ENCODE measurements at regions not wholly inside any gene's neighbourhood (a gene's known extent, or its start where the extent isn't known, plus 50 kb on each side); places are given as distances from the start of the nearest gene placed in this dataset.

DNA sequence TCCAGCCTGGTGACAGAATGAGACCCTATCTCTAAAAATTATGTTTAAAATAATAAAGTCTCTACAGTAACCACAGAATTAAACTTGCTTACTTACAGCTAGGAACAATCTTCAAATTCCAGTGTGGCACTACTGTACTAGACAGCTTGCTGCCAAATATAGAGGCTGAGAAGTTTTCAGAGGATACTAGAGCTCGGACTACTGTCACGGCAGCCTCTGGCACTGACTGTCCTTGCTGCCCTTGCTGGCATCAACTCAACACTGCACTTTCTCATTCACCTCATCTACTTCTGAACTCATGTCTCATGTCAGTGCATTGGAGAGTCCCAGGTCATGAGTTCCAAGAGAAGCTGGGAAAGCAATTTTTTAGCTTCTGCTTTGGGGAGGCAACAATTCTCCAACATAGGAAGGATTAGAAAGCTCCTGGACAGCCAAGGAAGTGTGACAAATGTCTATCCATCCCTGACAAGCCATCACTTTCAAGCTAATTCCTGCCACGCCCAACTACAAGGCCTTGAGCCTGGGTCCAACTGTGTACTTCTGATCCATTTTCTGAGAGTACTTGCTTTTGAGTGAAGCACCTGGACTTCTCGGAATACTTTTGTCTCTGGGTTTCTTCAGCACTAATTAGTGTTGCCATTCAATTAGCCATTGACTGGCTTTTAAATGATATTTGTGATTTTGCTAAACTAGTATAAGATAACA is 98.6 kb upstream of the NR3C2 start:
- H3K18ac ChIP-seq (ENCODE audit: extremely low read depth, low read length) = no peak overlapping the region
- H3K27me3 ChIP-seq (replicated peaks in 1 of 4; ENCODE audit: control insufficient read depth in 3 of 4, extremely low read depth in 1 of 4, insufficient read depth in 3 of 4, low read length in 3 of 4) = peaks cover 0 to 1% (median 0%) of the 10 kb centered on the region in 4 experiments; a peak in 1 of 7 replicates
- no peaks in the 10 kb centered on the region; a peak in 1 of 7 replicates for H3K4me1 ChIP-seq (replicated peaks in 1 of 4; ENCODE audit: control insufficient read depth in 3 of 4, insufficient read depth in 4 of 4, low read length in 3 of 4)
- no peak overlapping the region for H2AK5ac ChIP-seq (ENCODE audit: low read depth, low read length)
- H3K79me2 ChIP-seq (ENCODE audit: control insufficient read depth in 1 of 2, insufficient read depth in 2 of 2, low read length in 2 of 2) = no peaks in the 10 kb centered on the region
- H3K56ac ChIP-seq (replicated peaks; ENCODE audit: insufficient read length, low read depth, low read length) = no peak overlapping the region
- H2BK5ac ChIP-seq (ENCODE audit: low read depth, low read length) = no peak overlapping the region
- WGBS, 2 experiments (ENCODE audit: extremely low coverage in 1 of 2, insufficient coverage in 1 of 2, insufficient read length in 1 of 2, insufficient replicate concordance in 2 of 2, low coverage in 1 of 2, low lambda C conversion rate in 2 of 2, missing lambda C conversion rate in 1 of 2) = 61% methylated on average over 4 of the region's 4 CpGs; no CpG with 5 or more reads in 1 of the 2 experiments
- H2BK15ac ChIP-seq (ENCODE audit: low read length) = no peak overlapping the region
- H3K4me3 ChIP-seq (ENCODE audit: extremely low read depth in 1 of 4, insufficient read depth in 2 of 4, low read depth in 3 of 4, low read length in 4 of 4) = no peak overlapping the region
- H3K23ac ChIP-seq (ENCODE audit: insufficient read length) = no peak overlapping the region
- H3K36me3 ChIP-seq (ENCODE audit: control insufficient read depth in 2 of 4, insufficient read depth in 4 of 4, low read length in 3 of 4) = no peaks in the 10 kb centered on the region
- H2AFZ ChIP-seq (ENCODE audit: low read length) = no peak overlapping the region
- no peak overlapping the region for H4K91ac ChIP-seq (replicated peaks; ENCODE audit: insufficient read length, low read length)
- no peak overlapping the region for H2BK120ac ChIP-seq (replicated peaks; ENCODE audit: low read depth, low read length)
- H3K79me1 ChIP-seq (ENCODE audit: low read depth, low read length) = no peaks in the 10 kb centered on the region
- no peak overlapping the region for H2BK20ac ChIP-seq (ENCODE audit: low read length)
- no peaks in the 10 kb centered on the region for H3K23me2 ChIP-seq (ENCODE audit: low read depth, low read length)
- FAIRE-seq (no peak), DNase-seq (ENCODE audit: low read depth in 1 of 2, low spot score in 2 of 2) (no peak)
- H3K27ac ChIP-seq (ENCODE audit: low read depth, low read length) = no peak overlapping the region
- no peak overlapping the region for H3K4me2 ChIP-seq (ENCODE audit: insufficient read depth in 1 of 2, low read depth in 2 of 2, low read length in 2 of 2)
- no peak overlapping the region for H3K14ac ChIP-seq (ENCODE audit: insufficient read length)
- H4K20me1 ChIP-seq (replicated peaks in 1 of 2; ENCODE audit: control insufficient read depth in 1 of 2, insufficient read depth in 2 of 2, low read length in 2 of 2) = no peaks in the 10 kb centered on the region
- H3K9me3 ChIP-seq (ENCODE audit: insufficient read depth in 2 of 2, low read depth in 1 of 2, low read length in 1 of 2) = no peaks in the 10 kb centered on the region
- H3K4ac ChIP-seq (replicated peaks; ENCODE audit: insufficient read length, low read depth, low read length) = no peak overlapping the region
- H4K8ac ChIP-seq (ENCODE audit: extremely low read depth, insufficient read depth, low read length) = no peak overlapping the region
- CTCF ChIA-PET (ENCODE audit: partially characterized antibody) = interaction anchor here (1.4 kb wide), 1 partner anchor 163 kb away, joined by 3 read pairs; no protein-coding TSS in a partner anchor
- POLR2A ChIA-PET (ENCODE audit: partially characterized antibody) = no interaction called here
- H3K9ac ChIP-seq (replicated peaks in 1 of 4; ENCODE audit: extremely low read depth in 1 of 4, low read depth in 3 of 4, low read length in 3 of 4) = no peak overlapping the region
- H4K5ac ChIP-seq (ENCODE audit: insufficient read length, low read depth, low read length) = no peak overlapping the region
- H2BK12ac ChIP-seq (ENCODE audit: low read depth, low read length) = no peak overlapping the region
- TF ChIP-seq SIN3A (conservative IDR thresholded peaks at IDR 0.05 in 1 of 2, IDR thresholded peaks at IDR 0.05 in 1 of 2; ENCODE audit: low read depth in 1 of 2, low read length in 2 of 2) (no peak), TAF7 (optimal IDR thresholded peaks at IDR 0.05; ENCODE audit: borderline replicate concordance, low read depth, low read length) (no peak), SIX5 (IDR thresholded peaks at IDR 0.05; ENCODE audit: low read depth, low read length) (no peak), PHF8 (conservative IDR thresholded peaks at IDR 0.05; ENCODE audit: low read depth, low read length) (no peak), KDM1A (IDR thresholded peaks at IDR 0.05; ENCODE audit: borderline replicate concordance, low read length) (no peak), POLR2A (IDR thresholded peaks at IDR 0.05; ENCODE audit: control extremely low read depth in 1 of 2, low read depth in 2 of 2, low read length in 2 of 2) (no peak), EP300 (IDR thresholded peaks at IDR 0.05; ENCODE audit: borderline replicate concordance in 1 of 2, low read depth in 2 of 2, low read length in 2 of 2) (no peak), KDM4A (IDR thresholded peaks at IDR 0.05; ENCODE audit: low read depth, low read length, severe bottlenecking) (no peak), TBP (IDR thresholded peaks at IDR 0.05; ENCODE audit: low read depth, low read length) (no peak), SP1 (IDR thresholded peaks at IDR 0.05; ENCODE audit: low read depth, low read length) (no peak)
- TF ChIP-seq, protein P1, sequence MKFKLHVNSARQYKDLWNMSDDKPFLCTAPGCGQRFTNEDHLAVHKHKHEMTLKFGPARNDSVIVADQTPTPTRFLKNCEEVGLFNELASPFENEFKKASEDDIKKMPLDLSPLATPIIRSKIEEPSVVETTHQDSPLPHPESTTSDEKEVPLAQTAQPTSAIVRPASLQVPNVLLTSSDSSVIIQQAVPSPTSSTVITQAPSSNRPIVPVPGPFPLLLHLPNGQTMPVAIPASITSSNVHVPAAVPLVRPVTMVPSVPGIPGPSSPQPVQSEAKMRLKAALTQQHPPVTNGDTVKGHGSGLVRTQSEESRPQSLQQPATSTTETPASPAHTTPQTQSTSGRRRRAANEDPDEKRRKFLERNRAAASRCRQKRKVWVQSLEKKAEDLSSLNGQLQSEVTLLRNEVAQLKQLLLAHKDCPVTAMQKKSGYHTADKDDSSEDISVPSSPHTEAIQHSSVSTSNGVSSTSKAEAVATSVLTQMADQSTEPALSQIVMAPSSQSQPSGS (IDR thresholded peaks at IDR 0.05; ENCODE audit: low read length) = no peak

Data from H1 (cell line).